ENCODE measurements at regions not wholly inside any gene's neighbourhood (a gene's known extent, or its start where the extent isn't known, plus 50 kb on each side); places are given as distances from the start of the nearest gene placed in this dataset.
"Not testable (repeated sequence)": the region's sequence is repeated elsewhere in the genome, so short reads cannot be mapped to it uniquely, and the experiment has no call there.

DNA sequence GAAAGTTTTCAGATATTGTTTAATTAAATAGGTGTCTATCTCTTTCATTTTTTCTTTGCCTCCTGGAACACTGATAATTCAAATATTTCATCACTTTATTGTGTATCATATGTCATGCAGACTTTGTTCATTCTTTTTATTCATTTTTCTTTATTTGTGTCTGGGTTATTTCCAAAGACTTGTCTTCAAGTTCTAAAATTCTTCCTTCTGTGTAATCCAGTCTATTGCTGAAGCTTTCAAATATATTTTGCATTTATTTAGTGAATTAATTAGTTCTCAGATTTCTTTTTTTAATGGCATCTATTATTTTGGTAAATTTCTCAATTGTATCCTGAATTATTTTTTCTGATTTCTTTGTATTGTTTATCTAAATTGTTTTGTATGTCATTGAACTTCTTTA lies 70.1 kb downstream of the ZNF330 start:
- no peak for DNase-seq

DNA sequence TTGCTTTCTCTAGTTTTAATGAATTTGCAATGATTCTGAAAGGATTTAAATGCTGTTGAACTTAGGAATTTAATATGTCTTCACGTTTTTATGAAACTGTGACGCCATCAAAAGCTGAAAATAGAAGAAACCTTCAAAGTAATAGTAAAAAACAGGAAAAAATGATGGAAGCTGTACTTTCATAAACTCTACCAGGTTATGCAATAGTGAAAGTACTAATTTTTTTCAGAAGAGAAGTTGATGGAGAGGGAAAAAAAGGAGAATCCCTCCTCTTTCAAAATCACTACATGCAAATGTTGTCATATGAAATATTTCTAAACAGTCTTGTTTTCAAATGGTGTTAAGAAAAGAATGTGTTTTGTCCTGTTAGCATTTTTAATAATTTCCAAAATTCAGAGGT lies 73.6 kb downstream of the ZNF330 start:
- no peak for DNase-seq

DNA sequence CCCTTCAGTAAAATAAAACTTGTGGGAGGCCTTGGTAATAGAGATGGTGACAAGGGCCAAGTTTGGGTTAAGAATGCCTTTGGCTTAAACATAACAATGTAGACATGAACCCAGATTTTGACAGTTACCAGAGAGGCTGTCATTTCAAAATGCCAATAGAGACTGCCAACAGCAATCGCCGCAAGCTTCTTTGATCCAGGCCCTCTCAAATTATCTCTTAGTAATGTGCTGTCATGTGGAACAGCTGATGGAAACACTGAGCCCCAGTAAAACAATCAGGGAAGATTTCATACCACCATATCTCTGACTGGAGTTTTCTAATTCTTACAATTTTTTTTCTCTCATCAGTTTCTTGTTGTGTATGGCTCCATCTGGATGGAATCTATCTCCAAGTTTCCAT lies 80.5 kb downstream of the ZNF330 start:
- no peak for DNase-seq

DNA sequence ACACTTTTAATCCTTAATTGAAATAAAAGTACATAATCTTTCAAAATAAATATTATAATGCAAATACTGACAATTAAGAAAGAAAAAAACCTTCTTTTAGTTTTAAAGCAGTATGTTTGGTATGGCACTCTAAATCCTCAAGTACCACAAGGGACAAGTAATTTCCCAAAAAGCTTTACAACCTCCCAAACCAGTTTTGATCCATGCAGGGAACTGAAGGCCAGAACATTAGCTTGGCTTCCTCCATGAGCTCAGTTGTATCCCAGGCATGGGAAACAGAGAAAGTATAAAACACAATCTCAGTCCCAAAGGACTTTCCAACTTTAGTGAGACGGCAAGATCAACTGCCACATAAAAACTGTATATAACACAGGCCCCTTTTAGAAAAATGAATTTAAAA lies 82.2 kb downstream of the ZNF330 start:
- no peak for DNase-seq

DNA sequence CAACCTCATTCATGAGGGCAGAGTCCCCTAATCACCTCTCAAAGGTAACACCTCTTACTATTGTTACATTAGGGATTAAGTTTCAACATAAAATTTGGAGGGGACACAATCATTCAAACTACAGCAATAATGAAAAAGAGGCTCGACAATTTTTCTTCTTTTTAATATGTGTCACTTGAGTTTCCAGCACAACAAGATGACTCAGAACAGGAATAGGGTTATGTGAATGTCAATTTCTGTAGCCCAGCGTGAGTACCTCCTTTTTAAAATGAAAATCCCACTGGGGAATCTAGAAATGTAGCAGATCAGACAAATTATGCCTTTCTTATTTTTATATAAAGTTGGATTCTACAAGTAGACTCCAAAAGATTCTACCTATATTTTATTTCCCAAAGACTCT lies 83.7 kb downstream of the ZNF330 start:
- DNase-seq = peak; percentile 20

DNA sequence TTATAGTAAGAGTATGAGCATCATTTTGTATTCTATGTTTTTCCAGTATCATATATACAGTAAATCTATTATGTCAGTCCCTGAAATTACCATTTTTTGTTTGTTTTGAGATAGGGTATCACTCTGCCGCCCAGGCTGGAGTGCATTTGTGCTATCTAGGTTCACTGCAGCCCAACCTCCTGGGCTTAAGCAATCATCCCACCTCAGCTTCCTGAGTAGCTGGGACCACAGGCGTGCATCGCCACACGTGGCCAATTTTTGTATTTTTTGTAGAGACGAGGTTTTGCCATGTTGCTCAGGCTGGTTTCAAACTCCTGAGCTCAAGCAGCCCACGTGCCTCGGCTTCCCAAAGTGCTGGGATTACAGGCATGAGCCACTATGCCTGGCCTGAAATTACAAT lies 85.6 kb downstream of the ZNF330 start:
- no peak for DNase-seq

DNA sequence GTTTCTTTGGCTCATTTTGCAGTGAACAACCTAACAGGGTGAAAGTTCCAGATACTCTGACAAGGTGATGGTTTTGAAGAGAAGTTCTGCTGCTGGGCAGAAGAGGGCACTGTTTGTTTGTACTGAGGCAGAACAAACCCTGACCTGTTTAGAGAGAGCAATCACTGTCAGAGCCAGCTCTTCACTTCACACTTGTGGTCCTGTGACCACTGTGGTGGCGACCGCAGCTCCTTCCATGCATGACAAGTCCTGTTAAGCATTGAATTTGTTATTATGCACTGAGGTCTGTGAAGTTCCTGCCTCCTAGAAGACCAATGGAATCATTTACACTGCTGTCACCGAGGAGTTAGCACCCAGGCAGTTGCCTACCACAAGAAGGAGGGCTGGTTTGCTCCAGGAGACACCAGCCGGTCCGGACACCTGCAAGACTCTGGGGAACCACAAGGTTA lies 86.6 kb downstream of the ZNF330 start:
- DNase-seq = peak; percentile 78

DNA sequence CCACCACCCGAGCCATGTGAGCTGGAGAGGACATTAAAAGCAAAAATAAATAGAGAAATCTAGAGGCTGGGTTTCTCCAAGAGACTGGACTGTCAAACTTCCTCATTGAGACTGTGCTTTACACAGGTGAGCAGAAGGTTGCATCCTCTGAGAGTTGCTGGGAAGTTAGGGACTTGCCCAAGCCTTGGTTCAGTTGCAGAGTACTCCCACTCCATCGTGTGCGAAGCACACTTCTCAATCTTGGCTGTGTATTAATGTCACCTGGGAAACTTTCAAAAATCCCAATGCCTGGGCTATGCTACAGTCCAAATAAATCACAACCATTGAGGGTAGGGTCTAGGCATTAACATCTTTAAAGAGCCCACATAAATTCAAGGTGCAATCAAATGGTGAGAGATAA lies 89.2 kb downstream of the ZNF330 start:
- no peak for DNase-seq

DNA sequence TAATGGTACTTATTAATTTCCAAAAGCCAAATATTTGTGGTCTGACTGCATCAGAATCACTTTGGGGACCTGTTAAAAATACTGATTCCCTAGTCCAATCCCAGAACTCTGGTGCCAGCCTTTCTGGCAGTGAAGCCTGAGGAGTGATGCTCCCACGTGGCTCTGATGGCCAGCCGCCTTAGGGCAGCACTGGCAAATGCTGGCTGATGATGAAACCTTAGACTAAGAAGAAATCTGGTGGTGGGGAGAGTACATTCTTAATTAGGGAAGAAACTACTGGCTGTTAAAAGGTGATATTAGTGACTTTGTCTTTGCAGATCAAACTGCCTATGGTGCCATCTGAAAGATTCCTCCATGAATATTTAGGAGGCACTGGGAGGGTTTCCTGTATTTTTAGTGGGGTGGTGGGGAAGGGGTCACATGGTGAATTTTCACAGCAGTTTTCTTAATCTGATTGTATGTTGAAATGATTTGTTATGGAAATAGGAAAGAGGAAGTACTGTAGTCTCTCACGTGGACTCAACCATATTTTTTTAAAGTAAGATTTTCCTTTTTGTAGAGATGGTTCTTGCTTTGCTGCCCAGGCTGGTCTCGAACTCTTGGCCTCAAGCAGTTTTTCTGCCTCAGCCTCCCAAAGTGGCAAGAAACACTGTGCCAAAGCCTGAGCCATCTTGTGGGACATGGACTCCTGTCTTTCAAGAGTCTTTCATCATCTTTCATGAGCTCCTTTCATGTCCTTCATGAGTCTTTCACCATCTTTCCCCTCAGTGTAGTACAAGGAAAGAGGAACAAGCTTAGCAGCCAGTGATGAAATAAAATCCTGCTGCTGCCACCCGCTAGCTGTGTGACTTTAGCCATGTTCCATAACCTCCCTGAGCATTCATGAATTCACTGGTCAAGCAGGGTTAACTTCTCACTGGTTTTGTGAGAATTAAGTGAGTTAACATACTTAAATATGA lies 90.8 kb downstream of the ZNF330 start:
- DNase-seq = no peak

DNA sequence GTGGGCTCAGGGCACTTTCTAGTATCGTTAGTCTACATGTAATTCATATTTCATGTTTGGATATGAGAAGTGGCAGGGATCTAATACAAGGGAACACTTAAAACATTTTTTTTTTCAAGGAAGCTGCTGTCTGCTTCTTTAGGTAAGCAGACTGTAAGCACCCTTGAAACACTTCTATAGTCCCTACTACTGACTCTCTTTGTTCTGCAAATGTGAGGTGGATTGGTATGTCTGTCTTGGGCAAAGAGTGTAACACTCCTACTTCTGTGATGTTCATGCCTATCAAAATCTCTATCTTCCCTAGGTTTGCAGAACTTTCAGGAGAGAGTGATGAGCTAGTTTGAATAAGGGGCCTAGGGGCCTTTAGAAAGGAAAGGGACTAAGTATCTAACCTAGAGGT lies 93.9 kb downstream of the ZNF330 start:
- no peak for DNase-seq

DNA sequence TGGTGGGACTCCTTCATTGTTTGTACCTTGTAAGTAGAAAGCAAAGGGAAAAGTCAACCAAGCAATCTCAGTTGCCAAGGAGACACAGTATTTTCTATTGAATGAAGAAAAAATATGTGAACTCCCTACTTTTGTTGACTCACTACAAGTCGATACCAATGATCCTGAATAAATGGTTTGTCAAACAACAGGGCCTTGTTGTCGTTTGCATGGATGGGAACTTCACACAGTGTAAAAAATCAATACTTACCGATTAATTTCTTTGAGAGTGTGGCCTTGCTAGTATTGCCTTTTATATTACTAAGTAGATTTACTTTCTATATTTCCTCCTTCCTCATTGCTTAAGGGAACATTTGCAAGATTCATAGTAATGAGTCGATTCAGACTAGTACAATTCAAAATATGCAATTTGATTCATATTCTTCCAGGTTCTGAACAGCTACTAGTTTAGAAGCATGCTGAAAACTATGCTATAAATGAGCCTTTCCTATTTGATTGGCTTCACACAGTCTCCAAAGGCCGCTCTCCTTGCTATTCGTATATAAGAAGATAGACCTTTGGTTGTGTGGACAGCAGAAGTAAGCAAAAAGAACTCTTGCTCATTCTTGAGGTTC lies 108.0 kb downstream of the ZNF330 start:
- no peak for DNase-seq

DNA sequence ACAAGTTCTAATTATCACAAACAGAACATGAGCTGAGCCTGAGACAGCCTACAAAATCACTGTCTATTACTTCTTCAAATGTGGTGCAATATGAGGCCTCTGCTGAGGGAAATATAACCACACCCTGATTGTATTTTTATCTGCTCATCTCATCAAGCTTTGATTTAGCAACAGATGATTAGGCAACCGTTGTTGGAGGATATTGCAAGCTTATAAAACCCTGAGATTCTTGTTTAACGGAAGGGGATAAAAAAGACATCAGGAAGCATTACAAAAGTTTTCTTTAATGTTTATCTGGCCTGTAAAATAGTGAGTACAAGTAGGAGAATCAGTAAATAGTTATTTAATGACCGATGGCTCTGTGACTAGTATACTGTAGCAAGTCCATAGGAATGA lies 108.5 kb downstream of the ZNF330 start:
- no peak for DNase-seq

DNA sequence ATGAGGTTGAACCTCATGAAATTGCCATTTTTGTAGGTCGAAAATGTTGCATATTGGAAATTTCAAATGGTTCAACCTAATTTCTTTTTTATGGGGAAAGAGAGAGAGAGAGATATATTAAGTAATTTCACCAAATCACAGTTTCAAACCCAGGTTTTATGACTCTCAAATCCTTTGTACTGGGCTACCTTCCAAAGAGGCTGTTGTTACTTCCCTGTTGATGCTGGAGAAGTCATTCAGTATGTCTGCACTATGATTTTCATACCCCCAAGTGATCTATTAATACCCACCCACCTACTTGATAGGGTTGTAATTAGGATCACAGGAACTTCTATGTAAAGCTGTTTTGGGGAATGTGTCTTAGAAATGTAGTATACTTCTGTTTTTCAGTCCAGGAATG lies 109.9 kb downstream of the ZNF330 start:
- DNase-seq = no peak

DNA sequence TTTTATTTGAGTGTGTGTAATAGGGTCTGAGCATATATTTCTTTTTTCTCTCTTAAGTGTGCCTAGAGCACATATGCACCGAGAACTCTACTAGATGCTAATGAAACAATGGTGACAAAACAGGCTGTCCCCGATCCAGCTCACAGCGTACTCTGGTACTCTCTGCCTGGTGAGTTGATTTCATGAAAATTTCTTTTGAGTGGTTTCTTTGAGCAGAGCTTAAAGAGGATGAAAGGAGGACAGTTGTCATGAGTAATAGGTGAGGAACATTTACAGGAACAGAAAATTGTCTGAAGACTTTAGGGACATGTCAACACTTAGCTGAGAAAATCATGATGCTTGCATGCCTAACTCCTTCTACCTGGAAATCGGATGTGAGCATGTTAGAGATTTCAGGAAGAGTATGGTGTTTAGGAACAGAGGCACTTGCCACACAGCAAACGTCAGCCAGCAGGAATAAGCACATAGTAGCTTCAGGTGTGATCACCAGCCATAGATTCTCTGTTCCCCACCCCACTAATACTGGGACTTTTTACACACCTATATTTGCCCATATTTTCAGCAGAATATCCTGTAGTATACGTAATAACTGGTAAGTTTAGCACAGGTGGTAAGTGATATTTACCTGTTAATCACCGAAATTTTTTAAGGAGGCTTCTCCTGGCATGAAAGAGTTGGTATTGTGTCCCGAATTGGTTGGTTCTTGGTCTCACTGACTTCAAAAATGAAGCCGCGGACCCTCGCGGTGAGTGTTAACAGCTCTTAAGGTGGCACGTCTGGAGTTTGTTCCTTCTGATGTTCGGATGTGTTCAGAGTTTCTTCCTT lies 111.1 kb downstream of the ZNF330 start:
- DNase-seq = no peak

DNA sequence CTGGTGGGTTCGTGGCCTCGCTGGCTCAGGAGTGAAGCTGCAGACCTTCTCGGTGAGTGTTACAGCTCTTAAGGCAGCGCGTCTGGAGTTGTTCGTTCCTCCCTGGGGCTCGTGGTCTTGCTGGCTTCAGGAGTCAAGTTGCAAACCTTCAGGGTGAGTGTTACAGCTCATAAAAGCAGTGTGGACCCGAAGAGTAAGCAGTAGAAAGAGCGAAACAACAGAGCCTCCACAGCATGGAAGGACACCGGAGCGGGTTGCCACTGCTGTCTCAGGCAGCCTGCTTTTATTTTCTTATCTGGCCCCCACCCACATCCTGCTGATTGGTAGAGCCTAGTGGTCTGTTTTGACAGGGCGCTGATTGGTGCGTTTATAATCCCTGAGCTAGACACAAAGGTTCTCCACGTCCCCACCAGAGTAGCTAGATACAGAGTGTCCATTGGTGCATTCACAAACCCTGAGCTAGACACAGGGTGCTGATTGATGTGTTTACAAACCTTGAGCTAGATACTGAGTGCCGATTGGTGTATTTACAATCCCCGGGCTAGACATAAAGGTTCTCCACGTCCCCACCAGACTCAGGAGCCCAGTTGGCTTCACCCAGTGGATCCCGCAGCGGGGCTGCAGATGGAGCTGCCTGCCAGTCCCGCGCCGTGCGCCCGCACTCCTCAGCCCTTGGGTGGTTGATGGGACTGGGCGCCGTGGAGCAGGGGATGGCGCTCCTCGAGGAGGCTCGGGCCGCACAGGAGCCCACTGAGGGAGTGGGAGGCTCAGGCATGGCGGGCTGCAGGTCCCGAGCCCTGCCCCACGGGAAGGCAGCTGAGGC lies 111.9 kb downstream of the ZNF330 start:
- DNase-seq = not testable (repeated sequence)

DNA sequence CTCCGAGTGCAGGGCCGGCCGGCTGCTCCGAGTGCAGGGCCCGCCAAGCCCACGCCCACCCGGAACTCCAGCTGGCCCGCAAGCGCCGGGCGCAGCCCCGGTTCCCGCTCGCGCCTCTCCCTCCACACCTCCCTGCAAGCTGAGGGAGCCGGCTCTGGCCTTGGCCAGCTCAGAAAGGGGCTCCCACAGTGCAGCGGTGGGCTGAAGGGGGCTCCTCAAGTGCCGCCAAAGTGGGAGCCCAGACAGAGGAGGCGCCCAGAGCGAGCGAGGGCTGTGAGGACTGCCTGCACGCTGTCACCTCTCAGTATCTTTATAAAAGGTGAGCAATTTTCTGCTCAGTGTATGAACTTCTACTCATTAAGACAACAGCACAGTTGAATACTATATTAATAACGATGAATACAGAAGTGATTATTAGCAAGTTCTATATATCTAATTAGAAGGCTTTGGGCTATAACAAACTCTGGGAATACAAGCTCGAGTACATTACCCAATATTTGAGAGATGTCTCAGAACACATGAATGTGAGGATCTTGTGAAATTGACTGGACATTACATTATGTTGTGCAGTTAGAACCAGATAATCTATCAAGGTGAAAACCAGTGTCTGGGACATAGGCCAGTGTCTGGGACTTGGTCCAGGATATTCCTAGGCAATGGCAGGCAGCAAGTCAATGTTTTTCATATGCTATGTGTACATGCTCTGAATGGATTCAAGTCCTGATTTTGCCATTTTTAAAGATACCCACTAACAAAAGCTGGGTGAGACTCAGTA lies 112.9 kb downstream of the ZNF330 start:
- DNase-seq = not testable (repeated sequence)

DNA sequence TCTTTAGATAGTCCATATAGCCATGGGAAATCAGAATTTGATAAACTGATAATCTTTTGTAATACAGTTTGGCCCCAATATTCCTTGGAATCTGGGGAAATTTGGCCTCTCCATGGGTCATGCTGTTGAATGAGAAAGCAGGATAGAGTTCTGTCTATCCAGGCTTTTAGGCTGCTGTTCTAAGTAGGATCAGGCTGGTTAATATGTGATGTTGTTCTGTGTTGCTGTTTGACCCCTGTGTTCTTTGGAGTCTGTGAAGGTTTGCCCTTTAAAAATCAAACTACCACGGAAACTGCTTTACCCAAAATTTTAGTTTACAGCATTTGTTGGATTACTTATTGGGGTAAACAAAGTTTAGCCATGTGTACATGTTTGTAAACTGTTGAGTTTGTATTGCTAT lies 114.5 kb downstream of the ZNF330 start:
- no peak for DNase-seq

DNA sequence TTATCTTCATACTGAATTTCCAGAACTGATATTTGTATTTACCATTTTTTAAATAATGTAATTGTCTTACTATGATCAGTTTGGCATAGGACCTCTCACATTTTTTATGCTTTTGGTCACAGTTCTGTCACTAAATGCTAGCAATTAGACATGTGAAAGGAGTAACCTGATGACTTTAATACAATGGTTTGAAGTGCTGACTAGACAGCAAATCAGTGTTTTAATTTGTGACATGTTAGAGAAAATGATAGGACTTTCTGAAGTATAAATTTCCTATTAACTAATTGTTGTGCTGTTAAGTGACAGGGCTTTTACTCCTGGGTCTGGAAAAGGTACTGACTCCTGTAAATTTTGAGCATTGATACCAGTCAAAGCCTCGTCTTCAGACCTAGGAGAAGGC lies 117.5 kb downstream of the ZNF330 start:
- DNase-seq = no peak

DNA sequence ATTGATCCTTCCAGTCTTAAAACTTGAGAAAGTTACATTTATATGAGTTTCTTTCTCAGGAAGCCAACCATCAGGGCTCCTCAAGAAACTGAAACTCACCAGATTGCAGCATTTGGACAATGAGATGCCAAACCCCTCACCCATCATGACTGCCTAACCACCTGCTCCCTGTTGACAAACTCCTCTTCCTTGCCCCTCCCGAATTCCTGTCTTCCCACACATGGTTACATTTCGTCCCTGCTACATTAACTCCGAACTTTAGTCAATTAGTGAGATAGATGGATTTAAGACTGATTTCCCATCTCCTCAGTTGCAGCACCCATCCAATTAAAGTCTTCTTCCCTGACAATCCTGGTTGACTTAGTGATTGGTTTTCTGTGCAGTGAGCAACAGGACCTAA lies 118.7 kb downstream of the ZNF330 start:
- no peak for DNase-seq

DNA sequence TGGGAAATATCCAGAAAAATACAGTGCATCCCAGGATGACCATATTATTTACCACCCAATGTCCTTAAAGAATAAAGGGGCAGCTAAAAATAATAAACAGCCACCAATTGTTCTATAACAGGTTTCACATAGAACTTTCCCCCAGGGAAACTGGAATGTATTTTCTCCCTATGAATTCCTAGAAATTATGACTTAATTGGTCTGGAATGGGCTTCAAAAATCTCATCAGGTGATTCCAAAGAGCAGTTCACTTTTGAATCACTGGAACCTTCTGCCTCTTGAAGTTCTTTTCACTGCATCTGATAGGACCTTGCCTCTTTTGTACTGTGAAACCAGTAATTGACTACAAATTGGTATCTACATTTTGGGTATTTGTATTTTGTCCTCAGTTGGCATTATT lies 119.3 kb downstream of the ZNF330 start:
- no peak for DNase-seq

DNA sequence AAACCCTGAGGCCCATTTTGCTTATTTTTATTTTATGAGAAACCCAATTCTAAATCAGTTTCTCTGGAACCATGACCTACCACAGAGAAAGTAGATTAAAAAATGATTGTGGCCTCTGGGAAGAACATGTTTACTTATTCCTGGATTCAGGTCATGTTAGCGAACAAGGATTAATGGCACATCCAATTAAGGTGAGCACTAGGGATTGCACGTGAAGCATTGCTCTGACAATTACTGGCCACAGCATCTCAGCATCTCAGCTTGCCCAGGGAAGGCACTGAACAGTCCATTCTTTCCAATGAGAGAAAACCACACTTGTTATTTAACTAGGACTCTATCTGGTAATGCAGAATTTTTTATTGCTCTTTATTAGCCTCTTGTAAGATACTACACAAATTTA lies 119.8 kb downstream of the ZNF330 start:
- DNase-seq = no peak

DNA sequence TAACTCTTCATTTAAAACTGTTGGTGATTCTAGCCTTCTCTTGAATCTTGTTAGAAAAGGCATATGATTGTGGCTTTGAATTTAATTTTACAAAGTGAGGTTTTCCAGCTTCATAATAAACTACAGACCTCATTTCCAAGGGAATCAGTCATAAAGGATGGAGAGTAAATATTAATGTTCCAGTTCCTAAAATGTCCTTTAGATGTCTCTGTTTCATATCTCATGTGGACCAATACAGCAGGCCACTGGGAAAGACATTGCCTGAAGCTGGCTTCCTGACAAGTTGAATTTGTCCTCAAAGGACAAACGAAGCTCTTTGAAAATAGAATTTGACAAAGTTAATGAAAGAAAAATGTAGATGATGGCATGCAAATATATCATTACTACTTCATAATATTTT lies 125.4 kb downstream of the ZNF330 start:
- DNase-seq = peak; percentile 6

Measured in activated CD4-positive, alpha-beta T cell treated with anti-CD3 and anti-CD28 coated beads, Interleukin-2, amount 50 U/mL, for 16 hours (primary cell).